VCaP (cell line): ENCODE measurements at regions not wholly inside any gene's neighbourhood (a gene's known extent, or its start where the extent isn't known, plus 50 kb on each side); places are given as distances from the start of the nearest gene placed in this dataset.

Source experiments
- H3K27ac ChIP-seq: fragments of 450-650 bp; 2 replicates; pipeline ENCODE4 v1.5.1; 2017
- TF ChIP-seq, protein P1 (sequence below): fragments of 450-650 bp; conservative IDR thresholded peaks from 2 replicates; pipeline ENCODE4 v1.5.1; 2017; ENCODE audit warnings: mild to moderate bottlenecking, moderate library complexity

DNA sequence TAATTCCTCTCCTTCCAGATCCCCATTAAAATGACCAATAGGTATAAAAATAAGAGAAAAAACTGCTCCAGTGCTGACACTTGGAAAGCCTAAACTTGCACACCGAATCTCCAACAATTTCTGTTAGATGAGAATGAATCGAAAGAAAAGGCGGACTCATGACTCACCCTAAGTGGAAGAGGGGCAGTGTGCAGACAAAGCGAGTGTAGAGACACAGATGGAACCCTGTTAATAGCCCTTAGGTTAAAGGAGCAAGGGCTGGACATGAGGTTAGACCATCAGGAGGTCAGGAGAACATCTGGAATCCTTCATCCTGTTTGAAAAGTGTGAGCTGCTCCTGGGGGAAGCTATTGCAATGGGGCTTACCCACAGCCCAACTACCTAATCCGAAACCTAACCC, 103.4 kb upstream of the GLI3 start:
- H3K27ac ChIP-seq = no peak overlapping the region
- TF ChIP-seq, protein P1, sequence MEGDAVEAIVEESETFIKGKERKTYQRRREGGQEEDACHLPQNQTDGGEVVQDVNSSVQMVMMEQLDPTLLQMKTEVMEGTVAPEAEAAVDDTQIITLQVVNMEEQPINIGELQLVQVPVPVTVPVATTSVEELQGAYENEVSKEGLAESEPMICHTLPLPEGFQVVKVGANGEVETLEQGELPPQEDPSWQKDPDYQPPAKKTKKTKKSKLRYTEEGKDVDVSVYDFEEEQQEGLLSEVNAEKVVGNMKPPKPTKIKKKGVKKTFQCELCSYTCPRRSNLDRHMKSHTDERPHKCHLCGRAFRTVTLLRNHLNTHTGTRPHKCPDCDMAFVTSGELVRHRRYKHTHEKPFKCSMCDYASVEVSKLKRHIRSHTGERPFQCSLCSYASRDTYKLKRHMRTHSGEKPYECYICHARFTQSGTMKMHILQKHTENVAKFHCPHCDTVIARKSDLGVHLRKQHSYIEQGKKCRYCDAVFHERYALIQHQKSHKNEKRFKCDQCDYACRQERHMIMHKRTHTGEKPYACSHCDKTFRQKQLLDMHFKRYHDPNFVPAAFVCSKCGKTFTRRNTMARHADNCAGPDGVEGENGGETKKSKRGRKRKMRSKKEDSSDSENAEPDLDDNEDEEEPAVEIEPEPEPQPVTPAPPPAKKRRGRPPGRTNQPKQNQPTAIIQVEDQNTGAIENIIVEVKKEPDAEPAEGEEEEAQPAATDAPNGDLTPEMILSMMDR = no peak

DNA sequence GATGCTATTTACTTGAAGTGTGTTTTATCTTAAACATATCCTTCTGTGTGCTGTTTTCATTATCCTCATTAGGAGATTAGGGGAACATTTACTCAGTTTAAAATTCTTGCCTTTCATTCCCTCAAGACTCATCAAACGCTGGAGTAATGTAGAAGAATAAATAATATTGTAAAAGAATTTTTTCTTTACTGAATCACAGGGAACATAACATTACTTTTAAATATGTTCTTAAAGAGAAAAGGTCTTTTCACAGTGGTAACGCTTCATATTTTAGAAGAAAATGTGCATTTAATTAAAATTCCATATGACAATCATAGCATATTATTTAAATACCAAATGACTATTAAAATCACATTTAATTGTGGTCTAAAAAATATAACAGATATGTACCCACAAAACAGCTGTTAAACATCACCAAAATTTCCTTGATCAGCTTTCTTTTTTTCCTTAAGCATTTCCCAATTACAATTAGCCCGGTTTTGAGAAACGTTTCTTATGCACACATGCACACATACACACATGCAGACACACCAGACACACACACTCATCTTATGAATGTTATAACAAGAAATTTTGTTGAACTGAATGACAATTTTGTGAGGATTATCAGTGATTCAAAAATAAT, 102.0 kb upstream of the GLI3 start:
- H3K27ac ChIP-seq = no peak overlapping the region
- TF ChIP-seq, protein P1 = no peak

DNA sequence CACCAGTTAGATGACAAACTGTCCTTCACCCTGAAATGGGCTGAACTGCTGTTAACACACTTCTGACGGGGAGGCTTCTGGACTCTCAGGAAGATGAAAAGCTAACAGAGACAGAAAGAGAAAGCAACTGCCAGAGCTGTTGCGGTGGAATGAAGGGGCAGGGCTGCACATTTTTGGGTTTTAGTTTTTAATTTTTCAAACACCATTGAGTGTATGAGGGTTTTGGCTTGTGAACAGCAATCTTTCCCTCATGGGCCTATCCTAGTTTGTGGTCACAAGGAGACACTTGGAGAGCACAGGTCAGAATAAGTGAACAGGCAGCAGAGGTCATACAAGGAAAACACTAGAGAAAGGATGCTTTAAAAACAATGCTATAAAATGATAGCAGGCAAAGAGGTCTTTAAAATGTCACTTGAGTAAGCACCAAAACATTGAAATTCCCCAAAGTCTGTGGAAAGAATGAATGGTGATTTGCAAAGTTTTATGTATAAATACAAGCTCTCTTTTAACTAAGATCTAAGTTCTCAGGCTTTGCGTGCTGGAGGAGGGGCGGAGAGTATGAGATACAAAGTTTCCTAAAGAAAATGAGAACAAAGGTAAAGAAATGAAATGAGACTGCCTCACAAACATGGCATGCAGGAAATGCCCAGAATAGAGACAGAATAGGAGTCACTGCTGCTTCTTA, 101.4 kb upstream of the GLI3 start:
- TF ChIP-seq, protein P1 = no peak
- H3K27ac ChIP-seq = no peak overlapping the region

DNA sequence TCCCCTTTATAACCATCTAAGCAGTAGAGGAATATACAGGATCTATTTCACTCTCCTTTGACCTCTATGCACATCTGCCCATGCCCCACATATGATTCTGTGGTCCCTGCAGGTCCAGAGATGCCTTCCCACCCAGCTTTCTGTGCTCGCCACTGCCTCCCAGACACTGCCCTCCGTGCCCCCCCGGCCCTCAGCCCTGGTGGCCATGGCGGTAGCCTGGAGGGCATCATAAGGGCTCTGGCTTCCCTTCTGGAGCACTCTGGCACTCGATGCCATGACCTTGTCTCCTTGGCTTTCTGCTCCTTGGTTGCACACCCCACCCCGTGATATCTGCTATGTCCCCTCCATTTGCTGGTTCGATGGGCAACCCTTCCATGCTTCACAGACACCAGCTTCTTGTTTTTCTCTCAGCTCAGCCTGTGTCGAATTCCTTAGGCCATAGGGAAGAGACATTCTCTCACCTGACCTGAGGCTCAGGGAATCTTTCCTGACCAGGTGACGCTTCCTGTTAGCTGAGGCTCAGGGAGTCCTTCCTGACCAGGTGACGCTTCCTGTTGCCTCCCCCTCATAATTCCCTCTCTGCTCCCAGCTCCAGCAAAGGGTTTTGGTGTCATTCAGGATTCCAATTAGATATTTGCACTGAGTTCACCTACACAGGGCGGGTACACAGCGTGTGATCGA, 100.4 kb upstream of the GLI3 start:
- TF ChIP-seq, protein P1 = no peak
- no peak overlapping the region for H3K27ac ChIP-seq

DNA sequence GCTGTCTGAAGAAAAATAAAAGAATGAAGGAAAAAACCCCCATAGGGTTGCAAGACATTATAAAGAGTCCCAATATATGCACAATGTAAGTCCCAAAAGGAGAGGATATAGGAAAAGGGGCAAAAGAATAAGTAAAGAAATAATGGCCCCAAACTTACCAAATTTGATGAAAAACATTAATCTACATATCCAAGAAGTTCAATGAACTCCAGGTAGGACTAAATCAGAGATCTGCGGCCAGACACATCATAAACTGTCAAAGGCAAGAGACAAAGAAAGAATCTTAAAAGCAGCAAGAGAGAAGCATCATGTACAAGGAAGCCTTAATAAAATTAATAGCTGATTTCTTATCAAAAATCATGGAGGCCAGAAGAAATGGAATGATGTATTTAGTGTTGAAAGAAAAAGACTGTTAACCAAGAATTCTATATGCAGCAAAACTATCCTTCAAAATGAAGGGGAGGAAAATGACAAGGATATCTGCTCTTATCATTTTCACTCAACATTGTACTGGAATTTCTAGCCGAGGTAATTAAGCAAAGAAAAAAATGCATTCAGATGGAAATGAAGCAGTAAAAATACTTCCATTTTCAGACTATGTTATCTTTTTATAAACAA, 95.7 kb upstream of the GLI3 start:
- no peak overlapping the region for H3K27ac ChIP-seq
- TF ChIP-seq, protein P1 = no peak

DNA sequence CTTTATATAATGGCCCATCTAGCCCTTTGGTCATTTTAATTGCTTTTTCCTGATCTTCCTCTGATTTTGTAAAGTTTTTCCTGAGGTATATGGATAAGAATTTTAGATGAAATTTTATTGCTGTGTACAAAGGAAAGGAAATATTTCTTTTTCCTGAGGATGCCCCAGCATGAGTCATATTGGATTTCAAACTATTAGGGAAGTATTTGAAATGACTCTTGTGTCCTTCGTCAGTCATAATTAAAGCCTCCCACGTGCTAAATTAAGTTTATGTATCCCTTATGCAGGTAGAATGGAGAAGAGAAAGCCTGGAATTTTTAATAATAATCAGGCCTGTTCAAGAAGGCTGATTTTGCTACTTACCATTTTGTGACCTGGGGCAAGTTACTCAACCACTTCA, 82.6 kb upstream of the GLI3 start:
- no peak overlapping the region for H3K27ac ChIP-seq
- TF ChIP-seq, protein P1 = no peak

DNA sequence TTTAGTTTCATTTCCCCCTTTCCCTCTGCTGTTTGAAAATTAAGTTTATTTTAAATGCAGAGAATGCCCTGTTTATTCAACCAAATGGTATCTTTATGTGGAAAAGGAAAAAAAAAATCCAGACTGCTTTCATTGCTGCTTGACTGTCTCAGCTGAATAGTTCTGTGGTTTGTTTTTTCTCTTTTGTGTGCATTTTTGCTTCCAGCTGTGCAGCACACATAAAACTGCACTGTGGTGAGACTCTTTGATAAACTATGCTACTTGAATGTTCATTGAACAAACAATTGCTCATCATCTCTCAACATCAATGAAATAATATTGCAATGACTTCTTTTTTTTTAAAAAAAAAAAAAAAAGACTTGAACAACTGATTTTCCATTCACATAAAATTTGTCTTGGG, 78.6 kb upstream of the GLI3 start:
- H3K27ac ChIP-seq = no peak overlapping the region
- TF ChIP-seq, protein P1 = no peak
